ENCODE measurements at regions not wholly inside any gene's neighbourhood (a gene's known extent, or its start where the extent isn't known, plus 50 kb on each side); places are given as distances from the start of the nearest gene placed in this dataset.

DNA sequence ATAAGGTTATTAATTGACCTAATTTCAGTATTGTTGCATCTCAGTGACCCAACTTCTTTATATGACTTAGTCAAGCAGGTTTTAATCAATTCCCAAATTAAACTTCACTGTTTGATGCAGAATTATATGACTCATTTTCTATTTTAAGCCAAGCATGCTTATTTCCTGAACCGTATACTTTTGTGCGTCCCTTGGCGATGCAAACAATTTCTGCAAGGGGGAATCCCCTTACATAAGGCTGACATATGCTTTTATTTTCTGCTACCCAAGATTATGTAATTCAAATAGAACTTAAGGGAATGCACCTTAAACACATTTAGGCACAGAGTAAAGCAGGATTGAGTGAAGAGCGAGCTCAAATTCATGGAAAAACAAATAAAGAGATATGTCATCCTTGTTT is 303.9 kb downstream of the PDCD6IP start:
- WGBS (ENCODE audit: insufficient coverage, insufficient replicate concordance, low lambda C conversion rate, missing lambda C conversion rate), result 8% methylated on average over 4 of the region's 4 CpGs
- FAIRE-seq (no peak), DNase-seq (ENCODE audit: low read depth, low spot score) (no peak), ATAC-seq (peak; percentile 39; the same call in 2 of the 3 replicates)
- no TSS peak for BruUV-seq (replicated peaks)
- no peaks in the 10 kb centered on the region for H3K79me2 ChIP-seq (ENCODE audit: control insufficient read depth, insufficient read depth, low read length)
- ChIA-PET RAD21 (ENCODE audit: unreplicated experiment) (no interaction called here), CTCF (interaction anchor here (0.7 to 1.2 kb wide), 2 partner anchors 81 to 219 kb away, joined by 3 to 5 read pairs; no protein-coding TSS in a partner anchor), SMC1A (ENCODE audit: uncharacterized antibody, unreplicated experiment) (interaction anchor here (1.4 kb wide), 1 partner anchor 31 kb away, joined by 3 read pairs; no protein-coding TSS in a partner anchor), POLR2A (no interaction called here)
- H3K4me3 ChIP-seq, result no peak overlapping the region
- in situ Hi-C loops (cut with MboI), result no loop called here
- H3K9me3 ChIP-seq (replicated peaks; ENCODE audit: control insufficient read depth, insufficient read depth, low read length), result no peaks in the 10 kb centered on the region
- H3K27me3 ChIP-seq (replicated peaks in 1 of 2; ENCODE audit: control insufficient read depth in 2 of 2, insufficient read depth in 2 of 2, low read length in 1 of 2), result no peaks in the 10 kb centered on the region
- no peak overlapping the region for H3K4me2 ChIP-seq (ENCODE audit: control insufficient read depth, insufficient read depth)
- no peak overlapping the region for H3K9ac ChIP-seq (ENCODE audit: control insufficient read depth, insufficient read depth, low read length)
- no peak overlapping the region for H2AFZ ChIP-seq (ENCODE audit: control insufficient read depth, low read depth, low read length)
- peaks cover 14% of the 10 kb centered on the region for H3K4me1 ChIP-seq (ENCODE audit: control insufficient read depth, insufficient read depth, low read length)
- H3K27ac ChIP-seq (ENCODE audit: control insufficient read depth, insufficient read depth), result no peak overlapping the region
- H4K20me1 ChIP-seq (ENCODE audit: control insufficient read depth, insufficient read depth), result no peaks in the 10 kb centered on the region
- H3K36me3 ChIP-seq (ENCODE audit: control insufficient read depth in 2 of 2, insufficient read depth in 2 of 2, low read length in 1 of 2), result no peaks in the 10 kb centered on the region
- intact Hi-C loops (cut with micrococcal nuclease; ENCODE audit: unreplicated experiment), result no loop called here
- TF ChIP-seq, protein P1, sequence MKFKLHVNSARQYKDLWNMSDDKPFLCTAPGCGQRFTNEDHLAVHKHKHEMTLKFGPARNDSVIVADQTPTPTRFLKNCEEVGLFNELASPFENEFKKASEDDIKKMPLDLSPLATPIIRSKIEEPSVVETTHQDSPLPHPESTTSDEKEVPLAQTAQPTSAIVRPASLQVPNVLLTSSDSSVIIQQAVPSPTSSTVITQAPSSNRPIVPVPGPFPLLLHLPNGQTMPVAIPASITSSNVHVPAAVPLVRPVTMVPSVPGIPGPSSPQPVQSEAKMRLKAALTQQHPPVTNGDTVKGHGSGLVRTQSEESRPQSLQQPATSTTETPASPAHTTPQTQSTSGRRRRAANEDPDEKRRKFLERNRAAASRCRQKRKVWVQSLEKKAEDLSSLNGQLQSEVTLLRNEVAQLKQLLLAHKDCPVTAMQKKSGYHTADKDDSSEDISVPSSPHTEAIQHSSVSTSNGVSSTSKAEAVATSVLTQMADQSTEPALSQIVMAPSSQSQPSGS (IDR thresholded peaks at IDR 0.05; ENCODE audit: low read length), result peak; percentile 29; the same call in 1 of the 2 replicates
- no peak for TF ChIP-seq RFX5 (IDR thresholded peaks at IDR 0.05; ENCODE audit: low read depth, low read length)
- 0 out of 2 replicates have a peak, but pooled peaks have one; percentile 19 for TF ChIP-seq JUNB (IDR thresholded peaks at IDR 0.05)
- 0 out of 2 replicates have a peak, but pooled peaks have one; percentile 35 for TF ChIP-seq MEF2A (IDR thresholded peaks at IDR 0.05; ENCODE audit: insufficient read depth, low read depth, low read length)
- TF ChIP-seq, protein P2, sequence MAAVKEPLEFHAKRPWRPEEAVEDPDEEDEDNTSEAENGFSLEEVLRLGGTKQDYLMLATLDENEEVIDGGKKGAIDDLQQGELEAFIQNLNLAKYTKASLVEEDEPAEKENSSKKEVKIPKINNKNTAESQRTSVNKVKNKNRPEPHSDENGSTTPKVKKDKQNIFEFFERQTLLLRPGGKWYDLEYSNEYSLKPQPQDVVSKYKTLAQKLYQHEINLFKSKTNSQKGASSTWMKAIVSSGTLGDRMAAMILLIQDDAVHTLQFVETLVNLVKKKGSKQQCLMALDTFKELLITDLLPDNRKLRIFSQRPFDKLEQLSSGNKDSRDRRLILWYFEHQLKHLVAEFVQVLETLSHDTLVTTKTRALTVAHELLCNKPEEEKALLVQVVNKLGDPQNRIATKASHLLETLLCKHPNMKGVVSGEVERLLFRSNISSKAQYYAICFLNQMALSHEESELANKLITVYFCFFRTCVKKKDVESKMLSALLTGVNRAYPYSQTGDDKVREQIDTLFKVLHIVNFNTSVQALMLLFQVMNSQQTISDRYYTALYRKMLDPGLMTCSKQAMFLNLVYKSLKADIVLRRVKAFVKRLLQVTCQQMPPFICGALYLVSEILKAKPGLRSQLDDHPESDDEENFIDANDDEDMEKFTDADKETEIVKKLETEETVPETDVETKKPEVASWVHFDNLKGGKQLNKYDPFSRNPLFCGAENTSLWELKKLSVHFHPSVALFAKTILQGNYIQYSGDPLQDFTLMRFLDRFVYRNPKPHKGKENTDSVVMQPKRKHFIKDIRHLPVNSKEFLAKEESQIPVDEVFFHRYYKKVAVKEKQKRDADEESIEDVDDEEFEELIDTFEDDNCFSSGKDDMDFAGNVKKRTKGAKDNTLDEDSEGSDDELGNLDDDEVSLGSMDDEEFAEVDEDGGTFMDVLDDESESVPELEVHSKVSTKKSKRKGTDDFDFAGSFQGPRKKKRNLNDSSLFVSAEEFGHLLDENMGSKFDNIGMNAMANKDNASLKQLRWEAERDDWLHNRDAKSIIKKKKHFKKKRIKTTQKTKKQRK (IDR thresholded peaks at IDR 0.05; ENCODE audit: low read depth, low read length), result no peak
